Skin epidermis (tissue), 12 donors: ENCODE measurements at regions not wholly inside any gene's neighbourhood (a gene's known extent, or its start where the extent isn't known, plus 50 kb on each side); places are given as distances from the start of the nearest gene placed in this dataset.
"Not testable (repeated sequence)": the region's sequence is repeated elsewhere in the genome, so short reads cannot be mapped to it uniquely, and the experiment has no call there.

Source experiments
- H3K27ac ChIP-seq, 21 experiments: fragments of 200-600 bp; sonication (generic) in 11 of 21; one replicate each; pipeline ENCODE4 v1.5.0; 2020; ENCODE audit warnings: mild to moderate bottlenecking in 3 of 21, inconsistent platforms in 2 of 21, moderate library complexity in 2 of 21
- H3K4me3 ChIP-seq, 7 experiments: fragments of 200-600 bp; sonication (generic) in 2 of 7; one replicate each; pipeline ENCODE4 v1.5.0; 2020; ENCODE audit warnings: inconsistent platforms in 2 of 7, mild to moderate bottlenecking in 2 of 7, moderate library complexity in 1 of 7

DNA sequence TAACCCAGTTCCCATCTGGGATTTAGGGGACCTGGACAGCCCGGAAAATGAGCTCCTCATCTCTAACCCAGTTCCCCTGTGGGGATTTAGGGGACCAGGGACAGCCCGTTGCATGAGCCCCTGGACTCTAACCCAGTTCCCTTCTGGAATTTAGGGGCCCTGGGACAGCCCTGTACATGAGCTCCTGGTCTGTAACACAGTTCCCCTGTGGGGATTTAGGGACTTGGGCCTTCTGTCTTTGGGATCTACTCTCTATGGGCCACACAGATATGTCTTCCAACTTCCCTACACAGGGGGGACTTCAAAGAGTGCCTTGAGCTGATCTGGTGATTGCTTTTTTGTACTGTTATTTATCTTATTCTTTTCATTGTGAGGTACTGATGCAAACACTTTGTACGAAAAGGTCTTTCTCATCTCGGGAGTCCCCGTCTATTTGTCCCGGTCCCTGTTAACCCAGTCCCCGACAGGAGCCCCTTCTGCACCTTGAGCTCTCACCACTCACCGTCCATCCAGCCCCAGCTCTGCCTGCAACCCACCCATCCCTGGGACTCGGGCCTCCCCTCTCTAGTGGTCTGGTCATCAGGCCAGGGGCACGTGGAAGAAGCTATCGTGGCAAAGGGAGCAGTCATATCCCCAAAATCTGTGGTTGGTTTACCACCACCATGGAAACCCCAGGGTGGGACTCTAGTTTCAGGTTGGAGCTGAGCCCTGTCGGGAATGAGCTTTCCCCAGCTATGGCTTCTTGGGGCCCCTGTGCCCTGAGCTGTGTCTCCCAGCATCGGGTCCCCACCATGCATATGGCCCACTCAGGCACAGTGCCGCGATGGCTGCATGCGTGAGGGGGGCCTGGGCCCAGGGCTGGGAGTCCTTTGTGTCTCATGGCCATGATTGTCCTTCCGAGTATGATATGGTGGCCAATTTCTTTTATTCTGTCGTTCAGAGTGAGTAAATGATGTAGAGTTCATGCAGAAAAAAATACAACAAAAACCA, 270.4 kb upstream of the PLCXD1 start:
- not testable (repeated sequence) for H3K4me3 ChIP-seq, H3K27ac ChIP-seq

- not testable (repeated sequence) for H3K27ac ChIP-seq, H3K4me3 ChIP-seq
Measured at GRCh38 chrX:13821-14443, 267.2 kb upstream of the PLCXD1 start.

DNA sequence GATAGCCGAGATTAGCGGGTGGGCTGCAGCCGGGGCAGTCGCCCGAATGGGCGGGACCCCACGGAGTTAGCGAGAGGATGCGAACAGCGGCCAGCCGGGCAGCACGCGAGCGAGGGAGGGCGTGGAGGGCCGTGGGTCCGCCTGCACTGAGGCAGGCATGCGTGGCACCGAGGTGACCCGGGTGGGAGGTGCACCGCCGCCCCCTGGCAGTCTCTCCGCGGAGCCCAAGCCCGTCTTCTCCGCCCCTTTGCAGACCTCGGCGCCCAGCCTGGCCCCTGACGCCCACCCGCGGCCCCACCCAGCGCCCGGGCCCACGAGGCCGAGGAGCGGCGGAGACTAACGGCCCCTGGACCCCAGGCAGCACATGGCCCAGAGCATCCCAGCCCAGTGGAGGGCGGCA, 266.7 kb upstream of the PLCXD1 start:
- not testable (repeated sequence) for H3K27ac ChIP-seq, H3K4me3 ChIP-seq

- H3K4me3 ChIP-seq, H3K27ac ChIP-seq: not testable (repeated sequence)
Measured at GRCh38 chrX:18768-19454, 262.3 kb upstream of the PLCXD1 start.

GRCh38 chrX:19455-19827, 261.7 kb upstream of the PLCXD1 start:
- Histone ChIP-seq H3K4me3 (peak overlapping the region in 3 of 7 experiments; percentile 28 to 40 (median 34)), H3K27ac (peak overlapping the region in 1 of 21 experiments; percentile 44)

DNA sequence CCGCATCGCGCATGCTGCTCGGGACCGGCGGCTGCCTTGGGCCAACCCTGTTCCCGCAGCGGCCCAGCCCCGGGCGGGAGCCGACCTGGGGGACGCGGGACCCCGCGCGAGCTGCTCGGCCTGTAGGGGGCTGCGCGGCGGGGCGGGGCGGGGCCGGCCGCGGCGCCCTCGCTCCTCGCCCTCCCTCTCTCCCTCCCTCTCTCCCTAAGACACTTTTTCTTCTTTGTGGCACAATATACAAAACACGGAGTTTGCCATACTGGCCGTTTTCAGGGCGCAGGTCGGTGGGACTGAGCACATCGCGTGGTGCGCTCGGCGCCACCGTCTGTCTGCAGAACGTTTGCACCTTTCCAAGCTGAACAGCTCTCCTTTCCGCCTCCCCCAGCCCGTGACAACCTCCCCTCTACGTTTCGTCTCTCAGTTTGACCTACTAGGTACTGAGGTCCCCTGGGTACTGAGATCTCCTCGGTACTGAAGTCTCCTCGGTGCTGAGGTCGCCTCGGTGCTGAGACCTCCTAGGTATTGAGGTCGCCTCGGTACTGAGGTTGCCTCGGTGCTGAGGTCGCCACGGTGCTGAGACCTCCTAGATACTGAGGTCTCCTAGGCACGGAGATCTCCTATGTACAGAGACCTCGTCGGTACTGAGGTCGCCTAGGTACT, 261.1 kb upstream of the PLCXD1 start:
- Histone ChIP-seq H3K4me3 (peak overlapping the region in 3 of 7 experiments; percentile 28 to 40 (median 34)), H3K27ac (peak overlapping the region in 1 of 21 experiments; percentile 44)

GRCh38 chrX:24139-24538, 257.0 kb upstream of the PLCXD1 start:
- not testable (repeated sequence) for H3K4me3 ChIP-seq

More at GRCh38 chrX:24139-24538, 257.0 kb upstream of the PLCXD1 start:
- not testable (repeated sequence) for H3K27ac ChIP-seq
